NT2/D1 (cell line): ENCODE measurements at regions not wholly inside any gene's neighbourhood (a gene's known extent, or its start where the extent isn't known, plus 50 kb on each side); places are given as distances from the start of the nearest gene placed in this dataset.
"Not testable (repeated sequence)": the region's sequence is repeated elsewhere in the genome, so short reads cannot be mapped to it uniquely, and the experiment has no call there.

Source experiments
- DNase-seq: peaks from one replicate; pipeline ENCODE4 v3.0.0-alpha.2; 2011; ENCODE audit warnings: low read depth, low spot score
- H3K27me3 ChIP-seq: 2 replicates; pipeline ENCODE4 v1.6.0; 2011; ENCODE audit warnings: mild to moderate bottlenecking; ENCODE audit not compliant: insufficient read length, insufficient read depth
- H3K36me3 ChIP-seq: 2 replicates; pipeline ENCODE4 v1.6.1; 2011; ENCODE audit warnings: mild to moderate bottlenecking, low read length, mixed read lengths; ENCODE audit not compliant: insufficient read depth, insufficient read length
- H3K4me1 ChIP-seq: 2 replicates; pipeline ENCODE4 v1.5.1; 2011; ENCODE audit not compliant: insufficient read depth, insufficient read length
- H3K4me3 ChIP-seq: 2 replicates; pipeline ENCODE4 v1.5.1; 2011; ENCODE audit warnings: low read depth; ENCODE audit not compliant: insufficient read length
- H3K9ac ChIP-seq: 2 replicates; pipeline ENCODE4 v1.6.0; 2011; ENCODE audit warnings: low read depth; ENCODE audit not compliant: insufficient read length
- H3K9me3 ChIP-seq: 2 replicates; pipeline ENCODE4 v1.5.1; 2011; ENCODE audit warnings: mild to moderate bottlenecking, low read length; ENCODE audit not compliant: insufficient read depth

DNA sequence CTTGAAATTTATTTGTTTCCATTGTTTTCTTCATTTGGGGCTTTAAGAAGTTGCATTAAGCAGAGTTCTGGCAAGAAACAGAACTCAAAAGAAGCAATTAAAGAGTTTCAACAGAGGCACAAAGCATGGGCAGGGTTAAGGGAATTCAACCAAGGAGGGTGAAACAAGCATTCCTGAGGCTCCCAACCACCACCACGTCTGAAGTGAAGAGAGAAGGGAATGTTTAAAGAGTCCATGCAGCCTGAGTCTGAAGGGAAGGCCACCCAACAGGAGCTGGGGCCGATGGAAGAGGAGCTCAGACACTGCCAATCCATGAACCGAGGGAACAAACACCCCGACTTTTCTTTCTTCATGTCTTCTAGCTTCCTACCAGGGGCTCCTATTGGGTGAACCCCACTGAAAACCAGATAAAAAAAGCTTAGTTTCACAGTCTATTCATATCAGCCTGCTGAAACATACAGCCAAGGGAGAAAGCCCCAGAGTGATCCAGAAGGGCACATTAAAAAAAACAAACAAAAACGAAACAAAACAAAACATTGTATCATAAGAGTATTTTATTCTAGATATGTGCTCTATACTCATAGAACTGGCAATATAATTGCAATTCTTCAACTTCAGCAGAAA, 168.9 kb downstream of the SPDYE17 start:
- DNase-seq, H3K9ac ChIP-seq, H3K4me1 ChIP-seq, H3K27me3 ChIP-seq, H3K36me3 ChIP-seq, H3K4me3 ChIP-seq, H3K9me3 ChIP-seq: not testable (repeated sequence)

GRCh38 chr7:76862241-76862640, 169.9 kb downstream of the SPDYE17 start:
- H3K36me3 ChIP-seq, H3K27me3 ChIP-seq, H3K9me3 ChIP-seq, H3K4me1 ChIP-seq, DNase-seq, H3K9ac ChIP-seq, H3K4me3 ChIP-seq: not testable (repeated sequence)

- H3K9ac ChIP-seq, DNase-seq: not testable (repeated sequence)
These were observed 172.2 kb downstream of the SPDYE17 start for GRCh38 chr7:76859933-76860332.

GRCh38 chr7:76854631-76855030, 177.5 kb downstream of the SPDYE17 start:
- H3K9ac ChIP-seq, H3K36me3 ChIP-seq, H3K4me1 ChIP-seq, H3K4me3 ChIP-seq, H3K9me3 ChIP-seq, DNase-seq, H3K27me3 ChIP-seq: not testable (repeated sequence)

More at GRCh38 chr7:76859933-76860332, 172.2 kb downstream of the SPDYE17 start:
- not testable (repeated sequence) for H3K9me3 ChIP-seq, H3K4me1 ChIP-seq, H3K36me3 ChIP-seq, H3K27me3 ChIP-seq, H3K4me3 ChIP-seq

DNA sequence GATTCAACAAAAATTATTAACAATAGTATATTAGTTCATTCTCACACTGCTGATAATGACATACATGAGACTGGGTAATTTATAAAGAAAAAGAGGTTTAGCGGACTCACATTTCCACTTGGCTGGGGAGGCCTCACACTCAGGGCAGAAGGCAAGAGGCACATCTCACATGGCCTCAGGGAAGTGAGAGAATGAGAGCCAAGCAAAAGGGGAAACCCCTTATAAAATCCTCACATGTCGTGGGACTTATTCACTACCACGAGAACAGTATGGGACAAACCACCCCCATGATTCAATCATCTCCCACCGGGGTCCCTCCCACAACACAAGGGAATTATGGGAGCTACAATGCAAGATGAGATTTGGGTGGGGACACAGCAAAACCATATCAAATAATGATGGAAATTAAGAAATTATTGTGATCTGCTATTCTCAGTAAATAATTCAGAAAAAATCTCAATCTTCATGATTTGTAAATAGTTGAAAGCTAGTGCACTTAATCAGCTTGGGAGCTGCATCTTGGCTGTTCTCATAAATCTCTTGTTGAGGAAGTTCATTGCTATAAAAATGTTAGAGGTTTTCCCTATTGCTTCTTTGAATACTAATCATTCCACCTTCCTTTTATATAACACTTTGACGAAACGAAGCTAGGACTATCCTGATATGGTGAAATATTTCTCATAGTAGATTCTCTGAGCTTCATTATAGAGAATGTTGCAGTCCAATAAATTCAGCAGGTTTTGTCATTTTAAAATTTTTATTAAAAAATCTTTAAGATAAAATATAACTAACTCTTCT, 179.2 kb downstream of the SPDYE17 start:
- H3K27me3 ChIP-seq, H3K9ac ChIP-seq, H3K9me3 ChIP-seq, H3K4me3 ChIP-seq, DNase-seq, H3K4me1 ChIP-seq, H3K36me3 ChIP-seq: not testable (repeated sequence)

DNA sequence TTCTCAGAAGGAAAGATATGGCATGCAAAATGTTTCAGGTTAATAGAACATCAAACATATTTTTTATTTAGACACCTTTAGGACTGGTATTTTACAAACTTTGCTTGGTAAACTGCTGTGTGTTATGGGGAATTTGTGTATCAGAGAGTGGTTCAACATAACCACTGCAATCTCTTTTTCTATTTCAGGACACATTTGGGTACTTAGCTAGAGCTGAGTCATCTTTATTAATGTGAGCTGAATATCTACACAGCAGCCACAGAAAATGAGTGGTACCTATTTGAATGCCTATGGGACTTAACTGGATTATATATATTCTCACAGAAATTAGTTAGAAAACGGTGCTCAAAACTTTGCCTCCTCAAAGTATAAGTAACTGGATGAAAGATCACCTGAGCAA, 179.8 kb downstream of the SPDYE17 start:
- H3K27me3 ChIP-seq, H3K4me3 ChIP-seq, H3K36me3 ChIP-seq, DNase-seq, H3K9ac ChIP-seq, H3K9me3 ChIP-seq, H3K4me1 ChIP-seq: not testable (repeated sequence)

DNA sequence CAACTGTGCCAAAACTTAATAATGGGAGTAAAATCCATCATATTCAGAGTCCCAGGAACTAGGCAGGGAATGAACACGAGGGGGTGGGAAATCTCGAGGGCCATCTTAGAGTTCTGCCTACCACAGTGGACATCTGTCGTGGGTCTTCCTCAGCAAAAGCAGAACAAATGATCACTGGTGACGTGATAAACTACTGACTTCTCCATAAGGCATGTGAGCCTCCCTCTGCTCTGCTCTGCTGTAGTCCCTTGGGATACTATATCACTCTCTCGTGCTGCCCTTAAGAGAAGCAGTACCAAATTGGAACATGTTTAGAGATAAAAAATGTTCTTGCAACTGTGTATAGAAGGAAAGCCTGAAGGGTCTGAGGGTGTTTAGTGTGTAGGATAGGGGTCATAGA, 180.5 kb downstream of the SPDYE17 start:
- H3K4me3 ChIP-seq, H3K4me1 ChIP-seq, H3K9ac ChIP-seq, H3K27me3 ChIP-seq, DNase-seq, H3K9me3 ChIP-seq, H3K36me3 ChIP-seq: not testable (repeated sequence)

DNA sequence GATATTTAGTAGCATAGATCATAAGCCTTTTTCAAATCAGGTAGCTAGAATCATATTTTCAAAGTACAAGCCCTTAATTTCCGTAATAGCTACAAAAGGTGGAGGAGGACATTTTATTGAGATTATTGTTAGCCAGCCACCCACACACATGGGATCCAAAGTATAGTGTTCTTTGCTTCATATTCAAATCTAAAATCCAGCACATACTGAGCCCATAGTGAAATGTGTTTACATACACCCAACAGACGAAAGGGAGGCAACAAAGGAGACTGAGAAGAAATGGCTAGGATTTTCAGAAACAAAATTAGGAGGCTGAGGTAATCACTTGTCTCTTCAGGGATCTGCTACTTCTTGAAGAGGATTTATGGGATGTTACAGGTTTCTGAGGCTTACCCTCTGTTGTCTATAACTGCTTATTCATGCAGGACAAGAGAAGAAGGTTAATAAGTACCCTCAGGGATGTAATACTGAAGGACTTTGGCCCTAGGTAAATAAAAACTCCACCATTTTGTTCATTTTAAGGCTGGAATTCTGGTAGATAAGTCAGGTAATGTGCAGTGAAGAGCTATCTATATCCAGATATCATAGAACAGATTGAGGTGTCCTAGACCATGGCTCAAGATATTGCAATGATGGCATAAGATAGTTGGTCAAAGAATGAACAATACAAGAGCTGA, 182.1 kb downstream of the SPDYE17 start:
- H3K4me1 ChIP-seq, H3K4me3 ChIP-seq, DNase-seq, H3K9me3 ChIP-seq, H3K9ac ChIP-seq, H3K27me3 ChIP-seq, H3K36me3 ChIP-seq: not testable (repeated sequence)

DNA sequence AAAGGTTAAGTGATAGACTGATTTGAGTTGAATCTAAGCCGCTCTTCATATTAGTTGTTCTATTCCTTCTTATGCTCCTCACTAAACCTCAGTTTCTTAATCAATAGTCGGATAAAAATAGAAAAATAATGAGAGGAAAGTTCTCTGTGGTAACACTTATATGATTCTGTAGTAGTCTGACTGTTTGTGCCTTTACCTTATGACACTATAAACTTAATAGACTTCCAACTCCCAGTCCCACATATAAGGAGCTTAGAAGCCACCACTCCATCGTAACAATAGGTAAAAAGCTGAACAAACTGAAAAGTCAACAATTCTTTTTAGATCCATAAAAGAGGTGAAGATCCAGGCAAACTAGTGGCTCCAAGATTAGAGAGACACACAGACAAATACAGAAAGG, 192.3 kb downstream of the SPDYE17 start:
- H3K4me3 ChIP-seq, H3K4me1 ChIP-seq, H3K9me3 ChIP-seq, DNase-seq, H3K36me3 ChIP-seq, H3K27me3 ChIP-seq, H3K9ac ChIP-seq: not testable (repeated sequence)

DNA sequence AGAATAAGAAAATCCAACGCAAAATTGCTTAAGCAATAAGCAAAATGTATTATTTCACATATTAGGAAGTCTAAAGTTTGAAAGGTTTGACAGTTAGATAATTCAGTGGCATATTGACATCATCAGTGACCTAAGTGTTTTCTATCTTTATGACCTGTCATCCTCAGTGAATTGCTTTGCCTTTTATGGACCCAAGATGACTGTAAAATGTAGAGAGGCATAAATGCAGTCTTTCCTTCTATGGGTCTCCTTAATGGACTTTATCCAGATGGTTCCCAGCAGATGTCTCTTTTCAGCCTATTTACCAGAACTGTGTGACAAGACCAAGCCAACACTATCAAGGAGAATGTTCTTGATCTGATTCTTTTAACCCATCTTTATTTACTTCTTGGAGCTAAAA, 192.9 kb downstream of the SPDYE17 start:
- H3K4me3 ChIP-seq, H3K9me3 ChIP-seq, H3K36me3 ChIP-seq, H3K9ac ChIP-seq, H3K27me3 ChIP-seq, DNase-seq, H3K4me1 ChIP-seq: not testable (repeated sequence)

- H3K4me3 ChIP-seq, H3K9ac ChIP-seq, H3K4me1 ChIP-seq, H3K27me3 ChIP-seq, H3K9me3 ChIP-seq, DNase-seq, H3K36me3 ChIP-seq: not testable (repeated sequence)
These were observed 193.8 kb downstream of the SPDYE17 start for GRCh38 chr7:76838357-76838756.

GRCh38 chr7:76829233-76829632, 202.2 kb upstream of the POMZP3 start:
- DNase-seq, H3K9ac ChIP-seq, H3K4me1 ChIP-seq, H3K4me3 ChIP-seq, H3K36me3 ChIP-seq, H3K27me3 ChIP-seq, H3K9me3 ChIP-seq: not testable (repeated sequence)
